Right cardiac atrium (tissue), 5 donors: ENCODE measurements at regions not wholly inside any gene's neighbourhood (a gene's known extent, or its start where the extent isn't known, plus 50 kb on each side); places are given as distances from the start of the nearest gene placed in this dataset.
A peak's percentile ranks its signal among the peaks of the same experiment; 100 is the strongest.

Experiments used
- ATAC-seq, 2 donors: fragments of 200-7000 bp; cut with Tn5 transposase; one replicate each; pipeline versions ENCODE4 v1.8.0 to v1.9.1; 2020; ENCODE audit warnings: moderate library complexity in 2 of 2, mild to moderate bottlenecking in 1 of 2
- DNase-seq, 3 donors: peaks; one replicate each; pipeline ENCODE4 v3.0.0-alpha.2; 2020
- H3K27ac ChIP-seq: one replicate; pipeline ENCODE4 v1.5.1; 2013; ENCODE audit warnings: mild to moderate bottlenecking, low read length, control low read depth, moderate library complexity
- H3K27me3 ChIP-seq: one replicate; pipeline ENCODE4 v1.6.1; 2013; ENCODE audit not compliant: control insufficient read depth, insufficient read depth
- H3K4me1 ChIP-seq: one replicate; pipeline ENCODE4 v1.6.1; 2013; ENCODE audit warnings: low read length; ENCODE audit not compliant: control insufficient read depth, insufficient read depth
- H3K4me3 ChIP-seq: one replicate; pipeline ENCODE4 v1.5.1; 2013; ENCODE audit warnings: low read length, control low read depth
- H3K9me3 ChIP-seq: one replicate; pipeline ENCODE4 v1.6.1; 2013; ENCODE audit warnings: low read length; ENCODE audit not compliant: control insufficient read depth
- WGBS: extraction: QIAGEN DNeasy Blood & Tissue Kit; methylation state at CpG from one replicate; pipeline ENCODE4 v1.1.7; 2013; 5-methylcytosine and 5-hydroxymethylcytosine counted together
- intact Hi-C, 4 donors: fragments of 100-400 bp; cut with DNase I; formaldehyde crosslinking; loops; one replicate each; pipeline versions ENCODE4 v1.11.0 to v1.14.0; 2022 to 2023
- donor health status: healthy with polysubstance abuse.
- donor health status: DM: no; HTN: yes; CAD: no.
- donor health status: DM: no; HTN: no; CAD: no.
- donor health status: DM: no; HTN: yes; CAD: no; lungs with severe emphysema.
- donor health status: DM: yes; HTN: yes; CAD: no.

- Histone ChIP-seq H3K9me3 (no peaks in the 10 kb centered on the region), H3K4me1 (peaks cover 6% of the 10 kb centered on the region), H3K27me3 (no peaks in the 10 kb centered on the region), H3K27ac (no peak overlapping the region), H3K4me3 (no peak overlapping the region)
- intact Hi-C loops, result no loop called here
- ATAC-seq (no peak), DNase-seq (no peak)
- 71% methylated on average over 3 of the region's 3 CpGs for WGBS
Measured at GRCh38 chr5:82345108-82345507, 67.0 kb upstream of the RPS23 start.

DNA sequence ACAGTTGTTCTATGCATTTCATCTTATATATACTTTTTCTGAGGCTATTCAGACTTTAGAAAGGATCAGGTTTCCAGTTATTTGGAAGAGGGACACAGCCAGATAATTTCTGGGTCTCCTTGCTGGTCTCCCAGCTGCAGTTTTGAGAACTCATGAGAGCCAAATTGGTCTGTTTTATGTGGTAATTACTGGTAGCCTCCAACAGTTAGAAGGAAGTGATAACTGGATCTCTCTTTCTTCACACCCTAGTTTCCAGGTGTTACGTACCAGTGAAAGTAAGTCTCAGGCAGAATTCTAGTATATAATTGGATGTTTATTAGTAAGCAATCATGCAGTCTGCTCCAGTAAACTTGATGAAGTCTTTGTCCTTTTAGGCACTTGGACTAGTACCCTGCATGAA, 63.2 kb upstream of the RPS23 start:
- Histone ChIP-seq H3K27me3 (no peaks in the 10 kb centered on the region), H3K27ac (no peak overlapping the region), H3K4me3 (no peak overlapping the region), H3K4me1 (peaks cover under 1% of the 10 kb centered on the region), H3K9me3 (no peaks in the 10 kb centered on the region)
- intact Hi-C loops, result no loop called here
- WGBS, result 89% methylated on average over 1 of the region's 1 CpG
- no peak for DNase-seq
- ATAC-seq, result no peak

- Histone ChIP-seq H3K4me3 (no peak overlapping the region), H3K27ac (no peak overlapping the region), H3K9me3 (no peaks in the 10 kb centered on the region), H3K4me1 (no peaks in the 10 kb centered on the region), H3K27me3 (no peaks in the 10 kb centered on the region)
- intact Hi-C loops, result no loop called here
- 93% methylated on average over 5 of the region's 5 CpGs for WGBS
- DNase-seq (no peak), ATAC-seq (no peak)
Measured at GRCh38 chr5:82340799-82341198, 62.6 kb upstream of the RPS23 start.

- no peaks in the 10 kb centered on the region for H3K9me3 ChIP-seq
- intact Hi-C loops, result no loop called here
- WGBS, result 83% methylated on average over 3 of the region's 3 CpGs
- H3K27ac ChIP-seq, result no peak overlapping the region
- H3K27me3 ChIP-seq, result no peaks in the 10 kb centered on the region
- no peak for DNase-seq
- no peak overlapping the region for H3K4me3 ChIP-seq
- peaks cover 2% of the 10 kb centered on the region for H3K4me1 ChIP-seq
- no peak for ATAC-seq
Measured at GRCh38 chr5:82339792-82340191, 61.6 kb upstream of the RPS23 start.

- intact Hi-C loops, result no loop called here
- no peak for DNase-seq
- ATAC-seq, result peak; percentile 30 to 62
- 63% methylated on average over 5 of the region's 5 CpGs for WGBS
- Histone ChIP-seq H3K9me3 (no peaks in the 10 kb centered on the region), H3K4me1 (peaks cover 6% of the 10 kb centered on the region), H3K27ac (no peak overlapping the region), H3K4me3 (no peak overlapping the region), H3K27me3 (no peaks in the 10 kb centered on the region)
Measured at GRCh38 chr5:82338771-82339373, 60.7 kb upstream of the RPS23 start.

- peaks cover 8% of the 10 kb centered on the region for H3K4me1 ChIP-seq
- DNase-seq (no peak), ATAC-seq (no peak)
- H3K4me3 ChIP-seq, result no peak overlapping the region
- intact Hi-C loops, result no loop called here
- 88% methylated on average over 1 of the region's 1 CpG for WGBS
- no peaks in the 10 kb centered on the region for H3K27me3 ChIP-seq
- no peak overlapping the region for H3K27ac ChIP-seq
- H3K9me3 ChIP-seq, result no peaks in the 10 kb centered on the region
Measured at GRCh38 chr5:82336959-82337351, 58.8 kb upstream of the RPS23 start.

GRCh38 chr5:82336226-82336958, 58.2 kb upstream of the RPS23 start:
- H3K9me3 ChIP-seq, result no peaks in the 10 kb centered on the region
- WGBS, result 85% methylated on average over 3 of the region's 3 CpGs
- no peaks in the 10 kb centered on the region for H3K27me3 ChIP-seq
- ATAC-seq, result no peak
- no peak overlapping the region for H3K27ac ChIP-seq
- peaks cover 8% of the 10 kb centered on the region for H3K4me1 ChIP-seq
- intact Hi-C loops, result no loop called here
- DNase-seq, result no peak
- H3K4me3 ChIP-seq, result no peak overlapping the region

GRCh38 chr5:82335806-82336205, 57.7 kb upstream of the RPS23 start:
- Histone ChIP-seq H3K9me3 (no peaks in the 10 kb centered on the region), H3K4me3 (no peak overlapping the region), H3K4me1 (peaks cover 8% of the 10 kb centered on the region), H3K27ac (no peak overlapping the region), H3K27me3 (no peaks in the 10 kb centered on the region)
- WGBS, result 76% methylated on average over 5 of the region's 5 CpGs
- DNase-seq (no peak), ATAC-seq (peak in 1 of 2 donors; percentile 52)
- intact Hi-C loops, result no loop called here

- H3K4me3 ChIP-seq, result no peak overlapping the region
- ATAC-seq, result peak; percentile 74 to 84
- DNase-seq, result no peak
- peaks cover 8% of the 10 kb centered on the region for H3K4me1 ChIP-seq
- intact Hi-C loops, result no loop called here
- H3K27me3 ChIP-seq, result no peaks in the 10 kb centered on the region
- WGBS, result 34% methylated on average over 4 of the region's 4 CpGs
- H3K9me3 ChIP-seq, result no peaks in the 10 kb centered on the region
- H3K27ac ChIP-seq, result peak overlapping the region; percentile 81
Measured at GRCh38 chr5:82334856-82335255, 56.7 kb upstream of the RPS23 start.

- 45% methylated on average over 5 of the region's 5 CpGs for WGBS
- Histone ChIP-seq H3K4me1 (peaks cover 8% of the 10 kb centered on the region), H3K27me3 (no peaks in the 10 kb centered on the region), H3K27ac (peak overlapping the region; percentile 81), H3K9me3 (no peaks in the 10 kb centered on the region), H3K4me3 (no peak overlapping the region)
- DNase-seq, result no peak
- peak in 1 of 2 donors; percentile 9 for ATAC-seq
- intact Hi-C loops, result no loop called here
Measured at GRCh38 chr5:82334085-82334692, 56.0 kb upstream of the RPS23 start.

GRCh38 chr5:82332886-82333615, 54.9 kb upstream of the RPS23 start:
- intact Hi-C loops, result no loop called here
- peaks cover 8% of the 10 kb centered on the region for H3K4me1 ChIP-seq
- ATAC-seq (peak in 1 of 2 donors; percentile 74), DNase-seq (no peak)
- H3K4me3 ChIP-seq, result no peak overlapping the region
- no peak overlapping the region for H3K27ac ChIP-seq
- H3K27me3 ChIP-seq, result no peaks in the 10 kb centered on the region
- H3K9me3 ChIP-seq, result no peaks in the 10 kb centered on the region
- WGBS, result 51% methylated on average over 2 of the region's 2 CpGs
